ENCODE measurements at regions not wholly inside any gene's neighbourhood (a gene's known extent, or its start where the extent isn't known, plus 50 kb on each side); places are given as distances from the start of the nearest gene placed in this dataset.
"Not testable (repeated sequence)": the region's sequence is repeated elsewhere in the genome, so short reads cannot be mapped to it uniquely, and the experiment has no call there.

DNA sequence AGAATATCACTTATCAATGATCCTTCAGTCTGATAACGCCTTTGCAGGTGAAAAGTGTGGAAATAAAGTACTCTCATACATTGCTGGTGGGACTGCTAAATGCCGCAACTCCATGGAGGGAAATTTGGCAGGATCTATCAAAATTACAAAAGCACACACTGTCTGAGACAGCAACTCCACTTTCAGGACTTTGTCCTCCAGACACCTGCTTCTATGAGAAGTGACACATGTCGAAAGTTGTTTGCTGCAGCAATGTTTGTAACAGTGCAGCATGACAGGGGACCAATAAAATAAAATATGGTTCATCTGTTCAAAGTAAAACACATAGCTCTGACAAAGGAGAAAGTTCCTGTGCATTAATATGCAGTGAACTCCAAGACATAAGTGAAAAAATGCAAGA is 76.2 kb upstream of the PDPR start:
- H3K79me2 ChIP-seq (ENCODE audit: low read length); DNase-seq; H3K9ac ChIP-seq (ENCODE audit: low read length); H2AFZ ChIP-seq (ENCODE audit: low read length); H3K9me3 ChIP-seq (replicated peaks; ENCODE audit: insufficient read depth, low read length); H3K4me3 ChIP-seq (ENCODE audit: low read length); H3K4me2 ChIP-seq (ENCODE audit: low read depth, low read length); H3K27me3 ChIP-seq (replicated peaks; ENCODE audit: insufficient read depth, low read length); H3F3A ChIP-seq (ENCODE audit: insufficient read depth, low read length); H3K9me2 ChIP-seq (replicated peaks; ENCODE audit: insufficient read depth, low read length); H4K20me1 ChIP-seq (ENCODE audit: insufficient read depth, low read length); H3K4me1 ChIP-seq (ENCODE audit: low read length); H3K27ac ChIP-seq (ENCODE audit: low read length); H3K36me3 ChIP-seq (replicated peaks; ENCODE audit: insufficient read depth, low read length): not testable (repeated sequence)

DNA sequence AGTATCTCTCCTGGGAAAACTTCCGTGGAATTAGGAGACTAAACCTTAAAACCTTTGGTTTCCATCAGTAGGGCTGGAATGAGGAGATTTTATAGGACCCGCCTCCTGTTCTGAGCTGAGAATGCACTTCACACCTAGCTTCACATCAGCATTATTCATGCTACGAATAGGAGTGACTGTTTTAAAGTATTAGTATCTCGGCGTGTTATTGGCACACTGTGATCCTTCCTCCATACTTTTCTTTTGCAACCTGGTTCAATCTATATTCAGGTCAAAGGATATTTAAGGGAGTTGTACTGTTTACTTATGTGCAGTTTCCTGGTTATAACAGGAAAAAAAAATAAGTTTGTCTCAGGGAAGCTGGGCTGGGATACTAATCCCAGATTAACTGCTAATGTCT is 73.6 kb upstream of the PDPR start:
- not testable (repeated sequence) for H3K9me2 ChIP-seq (replicated peaks; ENCODE audit: insufficient read depth, low read length); H3K4me1 ChIP-seq (ENCODE audit: low read length); H3K9ac ChIP-seq (ENCODE audit: low read length); H3K27me3 ChIP-seq (replicated peaks; ENCODE audit: insufficient read depth, low read length); H3K36me3 ChIP-seq (replicated peaks; ENCODE audit: insufficient read depth, low read length); H3F3A ChIP-seq (ENCODE audit: insufficient read depth, low read length); H3K79me2 ChIP-seq (ENCODE audit: low read length); H3K9me3 ChIP-seq (replicated peaks; ENCODE audit: insufficient read depth, low read length); H4K20me1 ChIP-seq (ENCODE audit: insufficient read depth, low read length); H3K27ac ChIP-seq (ENCODE audit: low read length); DNase-seq; H3K4me2 ChIP-seq (ENCODE audit: low read depth, low read length); H3K4me3 ChIP-seq (ENCODE audit: low read length); H2AFZ ChIP-seq (ENCODE audit: low read length)

DNA sequence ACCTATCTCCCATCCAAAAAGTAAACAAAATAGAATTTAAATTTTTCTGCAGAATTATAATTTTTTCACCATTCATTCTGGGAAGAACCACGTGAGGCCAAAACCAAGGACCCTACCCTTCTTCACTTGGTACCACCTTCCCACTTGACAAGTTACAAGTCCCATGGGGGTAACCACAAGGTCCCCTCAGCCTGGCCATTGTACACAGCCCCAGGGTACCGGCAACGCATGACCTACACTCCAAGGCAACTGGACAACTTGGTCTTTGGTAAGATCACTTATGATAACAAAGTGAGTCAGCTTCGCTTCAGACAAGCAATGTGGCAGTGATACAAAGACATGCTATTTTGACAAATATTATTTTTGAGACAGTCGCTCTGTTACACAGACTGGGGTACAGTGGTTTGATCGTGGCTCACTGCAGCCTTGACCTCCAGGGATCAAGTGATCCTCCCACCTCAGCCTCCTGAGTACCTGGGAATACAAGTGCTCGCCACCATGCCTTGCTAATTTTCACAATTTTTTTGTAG is 70.5 kb upstream of the PDPR start:
- not testable (repeated sequence) for H3K9ac ChIP-seq (ENCODE audit: low read length); H2AFZ ChIP-seq (ENCODE audit: low read length); H3K4me1 ChIP-seq (ENCODE audit: low read length); H4K20me1 ChIP-seq (ENCODE audit: insufficient read depth, low read length); DNase-seq; H3K36me3 ChIP-seq (replicated peaks; ENCODE audit: insufficient read depth, low read length); H3K4me3 ChIP-seq (ENCODE audit: low read length); H3K79me2 ChIP-seq (ENCODE audit: low read length); H3K9me3 ChIP-seq (replicated peaks; ENCODE audit: insufficient read depth, low read length); H3K4me2 ChIP-seq (ENCODE audit: low read depth, low read length); H3K27me3 ChIP-seq (replicated peaks; ENCODE audit: insufficient read depth, low read length); H3K9me2 ChIP-seq (replicated peaks; ENCODE audit: insufficient read depth, low read length); H3K27ac ChIP-seq (ENCODE audit: low read length); H3F3A ChIP-seq (ENCODE audit: insufficient read depth, low read length)

DNA sequence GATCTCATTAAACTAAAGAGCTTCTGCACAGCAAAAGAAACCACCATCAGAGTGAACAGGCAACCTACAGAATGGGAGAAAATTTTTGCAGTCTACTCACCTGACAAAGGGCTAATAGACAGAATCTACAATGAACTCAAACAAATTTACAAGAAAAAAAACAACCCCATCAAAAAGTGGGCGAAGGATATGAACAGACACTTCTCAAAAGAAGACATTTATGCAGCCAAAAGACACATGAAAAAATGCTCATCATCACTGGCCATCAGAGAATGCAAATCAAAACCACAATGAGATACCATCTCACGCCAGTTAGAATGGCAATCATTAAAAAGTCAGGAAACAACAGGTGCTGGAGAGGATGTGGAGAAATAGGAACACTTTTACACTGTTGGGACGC is 67.6 kb upstream of the PDPR start:
- not testable (repeated sequence) for H3K4me1 ChIP-seq (ENCODE audit: low read length); H3K27me3 ChIP-seq (replicated peaks; ENCODE audit: insufficient read depth, low read length); H3K27ac ChIP-seq (ENCODE audit: low read length); H2AFZ ChIP-seq (ENCODE audit: low read length); H3K79me2 ChIP-seq (ENCODE audit: low read length); H3K9me3 ChIP-seq (replicated peaks; ENCODE audit: insufficient read depth, low read length); H3K9ac ChIP-seq (ENCODE audit: low read length); H3K36me3 ChIP-seq (replicated peaks; ENCODE audit: insufficient read depth, low read length); H4K20me1 ChIP-seq (ENCODE audit: insufficient read depth, low read length); H3K9me2 ChIP-seq (replicated peaks; ENCODE audit: insufficient read depth, low read length); DNase-seq; H3K4me2 ChIP-seq (ENCODE audit: low read depth, low read length); H3K4me3 ChIP-seq (ENCODE audit: low read length); H3F3A ChIP-seq (ENCODE audit: insufficient read depth, low read length)

DNA sequence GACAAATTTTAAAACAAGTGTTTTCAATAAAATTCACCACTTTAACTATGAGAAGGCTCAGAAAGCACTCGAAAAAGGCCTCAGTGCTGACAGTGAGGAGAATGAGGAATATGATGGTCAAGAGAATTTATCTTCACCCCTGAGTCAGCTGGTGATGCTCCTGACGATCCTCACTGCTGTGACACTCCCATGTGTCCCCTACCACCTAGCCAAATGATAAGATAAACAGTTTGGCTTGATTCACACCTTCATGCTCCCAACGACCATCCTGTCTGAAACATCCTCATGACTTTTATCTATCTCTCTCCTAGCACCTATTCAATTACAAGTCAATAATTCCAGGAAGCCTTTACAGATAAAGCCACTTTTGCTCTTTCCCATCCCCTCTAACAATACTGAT is 66.0 kb upstream of the PDPR start:
- H4K20me1 ChIP-seq (ENCODE audit: insufficient read depth, low read length); H3K9me2 ChIP-seq (replicated peaks; ENCODE audit: insufficient read depth, low read length); H3K4me3 ChIP-seq (ENCODE audit: low read length); H3K9ac ChIP-seq (ENCODE audit: low read length); H3K9me3 ChIP-seq (replicated peaks; ENCODE audit: insufficient read depth, low read length); H2AFZ ChIP-seq (ENCODE audit: low read length); H3K4me1 ChIP-seq (ENCODE audit: low read length); H3F3A ChIP-seq (ENCODE audit: insufficient read depth, low read length); DNase-seq; H3K27me3 ChIP-seq (replicated peaks; ENCODE audit: insufficient read depth, low read length); H3K27ac ChIP-seq (ENCODE audit: low read length); H3K4me2 ChIP-seq (ENCODE audit: low read depth, low read length); H3K36me3 ChIP-seq (replicated peaks; ENCODE audit: insufficient read depth, low read length); H3K79me2 ChIP-seq (ENCODE audit: low read length): not testable (repeated sequence)

DNA sequence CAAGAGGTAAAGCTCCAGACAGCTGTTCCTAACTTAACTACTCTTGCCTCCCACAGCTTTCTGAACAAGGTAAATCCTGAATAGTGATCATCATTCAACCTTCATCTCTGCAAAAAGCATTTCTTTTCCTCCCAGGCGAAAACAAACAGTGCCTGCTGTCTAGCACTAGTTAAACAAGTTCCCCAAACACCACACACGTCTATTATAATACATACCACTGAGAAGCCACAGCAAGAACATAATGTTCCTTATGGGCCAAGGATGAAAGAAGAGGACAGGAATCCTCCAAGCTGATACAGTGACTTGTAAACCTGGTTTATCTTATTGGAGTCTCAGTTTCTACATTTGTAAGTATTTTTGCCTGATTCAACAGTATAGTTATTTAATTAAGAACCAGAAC is 56.1 kb upstream of the PDPR start:
- not testable (repeated sequence) for H4K20me1 ChIP-seq (ENCODE audit: insufficient read depth, low read length); H2AFZ ChIP-seq (ENCODE audit: low read length); H3K9me3 ChIP-seq (replicated peaks; ENCODE audit: insufficient read depth, low read length); H3K79me2 ChIP-seq (ENCODE audit: low read length); H3K4me1 ChIP-seq (ENCODE audit: low read length); H3K4me2 ChIP-seq (ENCODE audit: low read depth, low read length); H3K27ac ChIP-seq (ENCODE audit: low read length); H3F3A ChIP-seq (ENCODE audit: insufficient read depth, low read length); H3K36me3 ChIP-seq (replicated peaks; ENCODE audit: insufficient read depth, low read length); H3K4me3 ChIP-seq (ENCODE audit: low read length); H3K9ac ChIP-seq (ENCODE audit: low read length); DNase-seq; H3K9me2 ChIP-seq (replicated peaks; ENCODE audit: insufficient read depth, low read length); H3K27me3 ChIP-seq (replicated peaks; ENCODE audit: insufficient read depth, low read length)

DNA sequence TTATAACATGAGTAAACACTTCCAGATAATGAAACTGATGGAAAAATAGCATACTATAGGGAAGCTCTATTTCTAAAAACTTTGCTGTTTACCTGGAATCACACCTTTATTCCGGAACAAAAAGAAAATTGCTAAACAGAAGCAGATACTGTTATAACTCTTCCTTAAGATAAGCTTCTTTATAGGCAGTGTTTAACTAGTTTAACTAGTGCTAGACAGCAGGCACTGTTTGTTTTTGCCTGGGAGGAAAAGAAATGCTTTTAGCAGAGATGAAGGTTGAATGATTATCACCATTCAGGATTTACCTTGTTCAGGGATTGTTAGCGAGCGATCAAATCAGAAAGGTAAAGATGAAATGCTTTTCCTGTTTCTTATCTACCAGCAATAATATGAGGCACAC is 54.7 kb upstream of the PDPR start:
- not testable (repeated sequence) for H3F3A ChIP-seq (ENCODE audit: insufficient read depth, low read length); H2AFZ ChIP-seq (ENCODE audit: low read length); H3K4me2 ChIP-seq (ENCODE audit: low read depth, low read length); H3K9me2 ChIP-seq (replicated peaks; ENCODE audit: insufficient read depth, low read length); H3K36me3 ChIP-seq (replicated peaks; ENCODE audit: insufficient read depth, low read length); H3K4me1 ChIP-seq (ENCODE audit: low read length); H3K9me3 ChIP-seq (replicated peaks; ENCODE audit: insufficient read depth, low read length); H4K20me1 ChIP-seq (ENCODE audit: insufficient read depth, low read length); H3K27ac ChIP-seq (ENCODE audit: low read length); H3K4me3 ChIP-seq (ENCODE audit: low read length); H3K9ac ChIP-seq (ENCODE audit: low read length); H3K27me3 ChIP-seq (replicated peaks; ENCODE audit: insufficient read depth, low read length); DNase-seq
- peaks cover 13% of the 10 kb centered on the region for H3K79me2 ChIP-seq (ENCODE audit: low read length)

DNA sequence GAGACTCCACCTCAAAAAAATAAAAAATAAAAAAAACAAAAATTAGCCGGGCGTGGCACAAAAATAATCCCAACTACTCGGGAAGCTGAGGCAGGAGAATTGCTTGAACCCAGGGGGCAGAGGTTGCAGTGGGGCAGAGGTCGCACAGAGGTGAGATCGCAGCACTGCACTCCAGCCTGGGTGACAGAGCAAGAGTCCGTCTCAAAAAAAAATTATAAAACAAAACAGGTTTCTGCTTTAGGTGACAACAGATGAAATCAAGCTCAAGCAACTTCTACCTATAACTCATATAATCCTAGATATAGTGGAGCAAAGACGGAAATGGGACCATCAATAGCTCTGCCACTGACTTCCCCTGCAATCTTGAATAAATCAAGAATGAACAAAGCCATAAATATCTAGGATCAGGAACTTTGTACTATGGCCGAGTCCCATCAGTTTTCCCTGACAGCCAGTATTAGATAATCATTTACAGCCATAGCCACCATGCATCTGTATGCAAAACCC is 53.6 kb upstream of the PDPR start:
- not testable (repeated sequence) for H3K4me3 ChIP-seq (ENCODE audit: low read length); H3K4me2 ChIP-seq (ENCODE audit: low read depth, low read length); H4K20me1 ChIP-seq (ENCODE audit: insufficient read depth, low read length); H2AFZ ChIP-seq (ENCODE audit: low read length); H3K27ac ChIP-seq (ENCODE audit: low read length); H3K4me1 ChIP-seq (ENCODE audit: low read length); H3K9me2 ChIP-seq (replicated peaks; ENCODE audit: insufficient read depth, low read length); H3K9ac ChIP-seq (ENCODE audit: low read length); H3F3A ChIP-seq (ENCODE audit: insufficient read depth, low read length); H3K9me3 ChIP-seq (replicated peaks; ENCODE audit: insufficient read depth, low read length); H3K27me3 ChIP-seq (replicated peaks; ENCODE audit: insufficient read depth, low read length); H3K36me3 ChIP-seq (replicated peaks; ENCODE audit: insufficient read depth, low read length); DNase-seq
- peaks cover 20% of the 10 kb centered on the region for H3K79me2 ChIP-seq (ENCODE audit: low read length)

All from MM.1S (cell line).